ENCODE measurements at regions not wholly inside any gene's neighbourhood (a gene's known extent, or its start where the extent isn't known, plus 50 kb on each side); places are given as distances from the start of the nearest gene placed in this dataset.

GRCh38 chr5:17346811-17347210 lies 129.4 kb downstream of the BASP1 start:
- WGBS (ENCODE audit: insufficient coverage): 75% methylated on average over 1 of the region's 2 CpGs
- Histone ChIP-seq H3K9ac (ENCODE audit: low read length) (no peak overlapping the region), H3K27me3 (replicated peaks in 1 of 4; ENCODE audit: control extremely low read depth in 1 of 4, control insufficient read depth in 3 of 4, insufficient read depth in 4 of 4, low read length in 3 of 4) (no peaks in the 10 kb centered on the region), H3K9me3 (ENCODE audit: control extremely low read depth in 1 of 3, control insufficient read depth in 2 of 3, insufficient read depth in 1 of 3, low read length in 2 of 3) (no peaks in the 10 kb centered on the region), H4K20me1 (ENCODE audit: control insufficient read depth, insufficient read depth, low read length, poor library complexity, severe bottlenecking) (no peaks in the 10 kb centered on the region), H3K36me3 (replicated peaks in 1 of 2; ENCODE audit: control extremely low read depth in 1 of 2, control insufficient read depth in 1 of 2, extremely low read depth in 1 of 2, insufficient read depth in 2 of 2, low read length in 1 of 2) (no peaks in the 10 kb centered on the region), H2AFZ (ENCODE audit: insufficient read depth, low read depth, low read length, poor library complexity, severe bottlenecking) (no peak overlapping the region), H3K27ac (ENCODE audit: low read length in 2 of 2) (no peak overlapping the region), H3K4me1 (ENCODE audit: control insufficient read depth in 2 of 2, insufficient read depth in 2 of 2, low read length in 2 of 2) (peaks cover 7 to 9% of the 10 kb centered on the region in 2 donors), H3K79me2 (ENCODE audit: control insufficient read depth, insufficient read depth, low read length) (no peaks in the 10 kb centered on the region), H3K4me2 (replicated peaks; ENCODE audit: low read depth, low read length, poor library complexity, severe bottlenecking) (no peak overlapping the region), H3K4me3 (ENCODE audit: control extremely low read depth in 1 of 5, extremely low read depth in 1 of 5, insufficient read depth in 1 of 5, low read depth in 2 of 5, low read length in 4 of 5) (no peak overlapping the region)
- TF ChIP-seq EZH2 (IDR thresholded peaks at IDR 0.05; ENCODE audit: borderline replicate concordance, insufficient read depth, low read depth, low read length, poor library complexity, severe bottlenecking) (no peak), CTCF (IDR thresholded peaks at IDR 0.05) (no peak)
- peaks cover 9% of the 10 kb centered on the region for H3K4me1 Mint-ChIP-seq
- no peaks in the 10 kb centered on the region for H3K27me3 Mint-ChIP-seq
- H3K9me3 Mint-ChIP-seq (ENCODE audit: insufficient read depth): no peaks in the 10 kb centered on the region
- ATAC-seq (ENCODE audit: low read depth) (no peak), DNase-seq (no peak)
- CTCF ChIA-PET: interaction anchor here (1.4 kb wide), 1 partner anchor 9 kb away, joined by 4 read pairs; no protein-coding TSS in a partner anchor
- intact Hi-C loops (cut with micrococcal nuclease): loop anchor here (10.0 kb wide), 1 partner anchor 88 kb away; no protein-coding TSS in a partner anchor
- H3K27ac Mint-ChIP-seq: no peak overlapping the region
- no peak overlapping the region for H3K4me3 Mint-ChIP-seq
- POLR2A ChIA-PET: no interaction called here

- WGBS (ENCODE audit: insufficient coverage): no CpG with 5 or more reads among the region's 3 CpGs
- Mint-ChIP-seq H3K27ac (no peak overlapping the region), H3K4me3 (no peak overlapping the region), H3K27me3 (no peaks in the 10 kb centered on the region), H3K4me1 (peaks cover 13% of the 10 kb centered on the region), H3K9me3 (ENCODE audit: insufficient read depth) (peaks cover 4% of the 10 kb centered on the region)
- no peak overlapping the region for H3K27ac ChIP-seq (ENCODE audit: low read length in 2 of 2)
- no peaks in the 10 kb centered on the region for H3K79me2 ChIP-seq (ENCODE audit: control insufficient read depth, insufficient read depth, low read length)
- TF ChIP-seq EZH2 (IDR thresholded peaks at IDR 0.05; ENCODE audit: borderline replicate concordance, insufficient read depth, low read depth, low read length, poor library complexity, severe bottlenecking) (no peak), CTCF (IDR thresholded peaks at IDR 0.05) (no peak)
- CTCF ChIA-PET: no interaction called here
- H3K9ac ChIP-seq (ENCODE audit: low read length): no peak overlapping the region
- no peak overlapping the region for H2AFZ ChIP-seq (ENCODE audit: insufficient read depth, low read depth, low read length, poor library complexity, severe bottlenecking)
- H3K4me3 ChIP-seq (ENCODE audit: control extremely low read depth in 1 of 5, extremely low read depth in 1 of 5, insufficient read depth in 1 of 5, low read depth in 2 of 5, low read length in 4 of 5): no peak overlapping the region
- H3K4me2 ChIP-seq (replicated peaks; ENCODE audit: low read depth, low read length, poor library complexity, severe bottlenecking): no peak overlapping the region
- no peaks in the 10 kb centered on the region for H4K20me1 ChIP-seq (ENCODE audit: control insufficient read depth, insufficient read depth, low read length, poor library complexity, severe bottlenecking)
- no peak for ATAC-seq (ENCODE audit: low read depth)
- H3K4me1 ChIP-seq (ENCODE audit: control insufficient read depth in 2 of 2, insufficient read depth in 2 of 2, low read length in 2 of 2): peaks cover 9 to 10% of the 10 kb centered on the region in 2 donors
- no peak for DNase-seq
- POLR2A ChIA-PET: no interaction called here
- no peaks in the 10 kb centered on the region for H3K27me3 ChIP-seq (replicated peaks in 1 of 4; ENCODE audit: control extremely low read depth in 1 of 4, control insufficient read depth in 3 of 4, insufficient read depth in 4 of 4, low read length in 3 of 4)
- peaks cover 0 to 12% (median 10%) of the 10 kb centered on the region in 3 donors for H3K9me3 ChIP-seq (ENCODE audit: control extremely low read depth in 1 of 3, control insufficient read depth in 2 of 3, insufficient read depth in 1 of 3, low read length in 2 of 3)
- intact Hi-C loops (cut with micrococcal nuclease): no loop called here
- no peaks in the 10 kb centered on the region for H3K36me3 ChIP-seq (replicated peaks in 1 of 2; ENCODE audit: control extremely low read depth in 1 of 2, control insufficient read depth in 1 of 2, extremely low read depth in 1 of 2, insufficient read depth in 2 of 2, low read length in 1 of 2)
These were observed 134.8 kb downstream of the BASP1 start for GRCh38 chr5:17352223-17352622.

Data from B cell (primary cell).